GM19455 (cell line): ENCODE measurements at regions not wholly inside any gene's neighbourhood (a gene's known extent, or its start where the extent isn't known, plus 50 kb on each side); places are given as distances from the start of the nearest gene placed in this dataset.

Experiments
- ATAC-seq: cut with Tn5 transposase; IDR thresholded peaks from one replicate; pipeline ENCODE4 v1.9.1; 2021; ENCODE audit not compliant: unreplicated experiment

- no peak for ATAC-seq
Measured at GRCh38 chr15:97143592-97144376, 813.3 kb downstream of the NR2F2 start.

GRCh38 chr15:97144377-97144711 lies 813.8 kb downstream of the NR2F2 start:
- no peak for ATAC-seq

GRCh38 chr15:97146929-97147870 lies 813.3 kb upstream of the ARRDC4 start:
- no peak for ATAC-seq

GRCh38 chr15:97153356-97153965 lies 807.0 kb upstream of the ARRDC4 start:
- ATAC-seq, result no peak

- ATAC-seq, result no peak
Measured at GRCh38 chr15:97156739-97157265, 803.7 kb upstream of the ARRDC4 start.

- no peak for ATAC-seq
Measured at GRCh38 chr15:97162805-97163495, 797.6 kb upstream of the ARRDC4 start.

- no peak for ATAC-seq
Measured at GRCh38 chr15:97165205-97165604, 795.3 kb upstream of the ARRDC4 start.

- ATAC-seq, result no peak
Measured at GRCh38 chr15:97168704-97169475, 791.6 kb upstream of the ARRDC4 start.

GRCh38 chr15:97171556-97171955 lies 788.9 kb upstream of the ARRDC4 start:
- ATAC-seq, result no peak

- ATAC-seq, result no peak
Measured at GRCh38 chr15:97174886-97175540, 785.5 kb upstream of the ARRDC4 start.

GRCh38 chr15:97177151-97177577 lies 783.3 kb upstream of the ARRDC4 start:
- ATAC-seq, result no peak

GRCh38 chr15:97182581-97182980 lies 777.9 kb upstream of the ARRDC4 start:
- no peak for ATAC-seq

- ATAC-seq, result no peak
Measured at GRCh38 chr15:97189162-97189780, 771.2 kb upstream of the ARRDC4 start.

GRCh38 chr15:97194750-97195149 lies 765.8 kb upstream of the ARRDC4 start:
- ATAC-seq, result no peak

- no peak for ATAC-seq
Measured at GRCh38 chr15:97196048-97197014, 764.2 kb upstream of the ARRDC4 start.

GRCh38 chr15:97199393-97200051 lies 761.0 kb upstream of the ARRDC4 start:
- ATAC-seq, result no peak

GRCh38 chr15:97200161-97200560 lies 760.3 kb upstream of the ARRDC4 start:
- ATAC-seq, result no peak
